NCI-H1930 (cell line): ENCODE measurements at regions not wholly inside any gene's neighbourhood (a gene's known extent, or its start where the extent isn't known, plus 50 kb on each side); places are given as distances from the start of the nearest gene placed in this dataset.
"Not testable (repeated sequence)": the region's sequence is repeated elsewhere in the genome, so short reads cannot be mapped to it uniquely, and the experiment has no call there.

ENCODE experiments used
- DNase-seq, 2 experiments: peaks; one replicate each; lab custom pipeline; 2025; lab: John Stamatoyannopoulos, UW

GRCh38 chr5:17127743-17128231, 89.6 kb upstream of the BASP1 start:
- no peak for DNase-seq

GRCh38 chr5:17129093-17129849, 88.2 kb upstream of the BASP1 start:
- no peak for DNase-seq

- not testable (repeated sequence) for DNase-seq
Observed at GRCh38 chr5:17130302-17130701, 87.1 kb upstream of the BASP1 start.

- peak; percentile 9 to 16 for DNase-seq
Observed at GRCh38 chr5:17132444-17133083, 84.9 kb upstream of the BASP1 start.

GRCh38 chr5:17135050-17135449, 82.4 kb upstream of the BASP1 start:
- DNase-seq = no peak

- no peak for DNase-seq
Observed at GRCh38 chr5:17143335-17143734, 74.1 kb upstream of the BASP1 start.

- DNase-seq = no peak
Observed at GRCh38 chr5:17146280-17146841, 71.1 kb upstream of the BASP1 start.

GRCh38 chr5:17147170-17147569, 70.3 kb upstream of the BASP1 start:
- DNase-seq = no peak

- no peak for DNase-seq
Observed at GRCh38 chr5:17147617-17148016, 69.8 kb upstream of the BASP1 start.

- no peak for DNase-seq
Observed at GRCh38 chr5:17148481-17148880, 69.0 kb upstream of the BASP1 start.

GRCh38 chr5:17149786-17150185, 67.6 kb upstream of the BASP1 start:
- DNase-seq = no peak

- DNase-seq = no peak
Observed at GRCh38 chr5:17150531-17150930, 66.9 kb upstream of the BASP1 start.

- no peak for DNase-seq
Observed at GRCh38 chr5:17151686-17152085, 65.7 kb upstream of the BASP1 start.

GRCh38 chr5:17154211-17154996, 63.0 kb upstream of the BASP1 start:
- DNase-seq = no peak

- no peak for DNase-seq
Observed at GRCh38 chr5:17156463-17156862, 61.0 kb upstream of the BASP1 start.

GRCh38 chr5:17157294-17157693, 60.1 kb upstream of the BASP1 start:
- no peak for DNase-seq

- no peak for DNase-seq
Observed at GRCh38 chr5:17157916-17158529, 59.4 kb upstream of the BASP1 start.

- no peak for DNase-seq
Observed at GRCh38 chr5:17160756-17161040, 56.7 kb upstream of the BASP1 start.

GRCh38 chr5:17161662-17162061, 55.8 kb upstream of the BASP1 start:
- DNase-seq = no peak

- DNase-seq = no peak
Observed at GRCh38 chr5:17163221-17163620, 54.2 kb upstream of the BASP1 start.

GRCh38 chr5:17167171-17167891, 50.1 kb upstream of the BASP1 start:
- no peak for DNase-seq
